ENCODE measurements at regions not wholly inside any gene's neighbourhood (a gene's known extent, or its start where the extent isn't known, plus 50 kb on each side); places are given as distances from the start of the nearest gene placed in this dataset.
A peak's percentile ranks its signal among the peaks of the same experiment; 100 is the strongest.

- DNase-seq, result no peak
Measured at GRCh38 chr22:19625331-19626041, 88.8 kb upstream of the SEPTIN5 start.

- no peak for DNase-seq
Measured at GRCh38 chr22:19626042-19626587, 88.2 kb upstream of the SEPTIN5 start.

GRCh38 chr22:19626666-19627065, 87.6 kb upstream of the SEPTIN5 start:
- DNase-seq, result no peak

- no peak for DNase-seq
Measured at GRCh38 chr22:19628038-19628776, 86.1 kb upstream of the SEPTIN5 start.

- no peak for DNase-seq
Measured at GRCh38 chr22:19629331-19629719, 85.0 kb upstream of the SEPTIN5 start.

- peak in 1 of 2 experiments; percentile 50 for DNase-seq
Measured at GRCh38 chr22:19629720-19630419, 84.4 kb upstream of the SEPTIN5 start.

GRCh38 chr22:19630614-19631013, 83.7 kb upstream of the SEPTIN5 start:
- DNase-seq, result no peak

- no peak for DNase-seq
Measured at GRCh38 chr22:19631899-19632667, 82.2 kb upstream of the SEPTIN5 start.

- no peak for DNase-seq
Measured at GRCh38 chr22:19632668-19633148, 81.6 kb upstream of the SEPTIN5 start.

- no peak for DNase-seq
Measured at GRCh38 chr22:19634226-19634975, 79.9 kb upstream of the SEPTIN5 start.

GRCh38 chr22:19635644-19636043, 78.7 kb upstream of the SEPTIN5 start:
- DNase-seq, result no peak

- no peak for DNase-seq
Measured at GRCh38 chr22:19636696-19637407, 77.5 kb upstream of the SEPTIN5 start.

GRCh38 chr22:19637408-19638281, 76.7 kb upstream of the SEPTIN5 start:
- DNase-seq, result no peak

GRCh38 chr22:19638282-19639015, 75.9 kb upstream of the SEPTIN5 start:
- DNase-seq, result no peak

GRCh38 chr22:19639610-19640135, 74.6 kb upstream of the SEPTIN5 start:
- DNase-seq, result no peak

- DNase-seq, result no peak
Measured at GRCh38 chr22:19640306-19640705, 74.0 kb upstream of the SEPTIN5 start.

GRCh38 chr22:19641254-19641982, 72.9 kb upstream of the SEPTIN5 start:
- no peak for DNase-seq

GRCh38 chr22:19641983-19642451, 72.3 kb upstream of the SEPTIN5 start:
- DNase-seq, result no peak

Measured in cerebellar nuclear complex (tissue), 1 donor.